Activated CD4-positive, alpha-beta memory T cell treated with anti-CD3 and anti-CD28 coated beads, Interleukin-2, amount 10 ng/mL, durations not matched to agents 7 days and 5 days (primary cell): ENCODE measurements at regions not wholly inside any gene's neighbourhood (a gene's known extent, or its start where the extent isn't known, plus 50 kb on each side); places are given as distances from the start of the nearest gene placed in this dataset.

Source experiments
- CTCF ChIA-PET: fragments of 350-600 bp; sonication (Branson Sonifier 250); formaldehyde crosslinking; loops from one replicate; lab custom pipeline; 2021; ENCODE audit warnings: antibody characterized with exemption, inconsistent platforms; lab: Charles Lee
- POLR2A ChIA-PET: fragments of 350-600 bp; sonication (Branson Sonifier 250); formaldehyde crosslinking; loops from one replicate; lab custom pipeline; 2021; ENCODE audit warnings: antibody characterized with exemption; lab: Charles Lee
- DNase-seq: peaks from one replicate; pipeline ENCODE4 v3.0.0-alpha.2; 2020
- H3K27ac Mint-ChIP-seq: one replicate; pipeline ENCODE4 v1.8.0; 2021; ENCODE audit warnings: mild to moderate bottlenecking, mixed read lengths
- H3K27me3 Mint-ChIP-seq: one replicate; pipeline ENCODE4 v1.8.0; 2021; ENCODE audit warnings: mixed read lengths
- H3K36me3 Mint-ChIP-seq: one replicate; pipeline ENCODE4 v1.8.0; 2021; ENCODE audit warnings: low read depth, mixed read lengths
- H3K4me1 Mint-ChIP-seq: one replicate; pipeline ENCODE4 v1.8.0; 2021; ENCODE audit warnings: mixed read lengths
- H3K4me3 Mint-ChIP-seq: one replicate; pipeline ENCODE4 v1.8.0; 2021; ENCODE audit warnings: mild to moderate bottlenecking, mixed read lengths
- H3K9me3 Mint-ChIP-seq: one replicate; pipeline ENCODE4 v1.8.0; 2021; ENCODE audit warnings: mixed read lengths

DNA sequence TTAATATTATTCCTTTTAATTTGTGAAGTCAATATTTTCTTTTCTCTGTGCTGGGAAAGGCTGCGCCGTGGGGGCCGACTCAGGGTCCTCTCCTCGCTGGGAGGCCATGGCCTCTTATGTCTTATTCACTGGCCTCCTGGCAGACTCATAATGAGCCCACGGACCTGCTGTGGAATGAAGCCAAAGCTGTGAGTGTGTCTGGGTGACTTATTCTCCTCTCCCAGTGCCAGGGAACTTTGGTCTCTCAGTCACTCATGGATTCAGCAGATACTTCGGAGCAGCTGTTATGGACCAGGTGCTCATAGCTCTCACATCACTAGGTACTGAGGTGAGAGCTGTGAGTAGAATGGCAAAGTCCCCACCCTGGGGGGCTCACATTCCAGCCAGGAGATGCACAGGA, 297.6 kb downstream of the CDH26 start:
- no peak overlapping the region for H3K4me3 Mint-ChIP-seq
- no peaks in the 10 kb centered on the region for H3K36me3 Mint-ChIP-seq
- no peak for DNase-seq
- no peak overlapping the region for H3K27ac Mint-ChIP-seq
- CTCF ChIA-PET = interaction anchor here (0.6 kb wide), 1 partner anchor 290 kb away, joined by 3 read pairs; no protein-coding TSS in a partner anchor
- POLR2A ChIA-PET = no interaction called here
- no peaks in the 10 kb centered on the region for H3K9me3 Mint-ChIP-seq
- H3K27me3 Mint-ChIP-seq = no peaks in the 10 kb centered on the region
- no peaks in the 10 kb centered on the region for H3K4me1 Mint-ChIP-seq

DNA sequence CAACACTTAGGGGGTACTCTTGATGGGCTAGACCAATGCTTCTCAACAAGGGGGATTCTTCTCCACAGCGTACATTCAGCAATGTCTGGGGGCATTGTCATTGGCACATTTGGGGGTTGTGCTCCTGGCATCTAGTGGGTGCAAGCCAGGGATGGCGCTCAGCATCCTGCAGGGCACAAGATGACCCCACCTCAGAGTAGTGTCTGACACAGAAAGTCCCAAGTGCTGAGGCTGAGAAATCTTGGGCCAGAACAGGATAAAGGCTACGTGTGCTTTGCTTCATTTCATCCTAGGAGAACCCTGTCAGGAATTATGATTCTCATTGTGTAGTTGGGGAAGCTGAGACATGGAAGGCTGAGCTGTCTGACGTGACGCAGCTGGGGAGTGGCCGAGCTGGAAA, 298.6 kb downstream of the CDH26 start:
- H3K4me3 Mint-ChIP-seq = no peak overlapping the region
- H3K4me1 Mint-ChIP-seq = no peaks in the 10 kb centered on the region
- POLR2A ChIA-PET = no interaction called here
- no peaks in the 10 kb centered on the region for H3K27me3 Mint-ChIP-seq
- DNase-seq = no peak
- H3K36me3 Mint-ChIP-seq = no peaks in the 10 kb centered on the region
- CTCF ChIA-PET = no interaction called here
- no peaks in the 10 kb centered on the region for H3K9me3 Mint-ChIP-seq
- H3K27ac Mint-ChIP-seq = no peak overlapping the region

DNA sequence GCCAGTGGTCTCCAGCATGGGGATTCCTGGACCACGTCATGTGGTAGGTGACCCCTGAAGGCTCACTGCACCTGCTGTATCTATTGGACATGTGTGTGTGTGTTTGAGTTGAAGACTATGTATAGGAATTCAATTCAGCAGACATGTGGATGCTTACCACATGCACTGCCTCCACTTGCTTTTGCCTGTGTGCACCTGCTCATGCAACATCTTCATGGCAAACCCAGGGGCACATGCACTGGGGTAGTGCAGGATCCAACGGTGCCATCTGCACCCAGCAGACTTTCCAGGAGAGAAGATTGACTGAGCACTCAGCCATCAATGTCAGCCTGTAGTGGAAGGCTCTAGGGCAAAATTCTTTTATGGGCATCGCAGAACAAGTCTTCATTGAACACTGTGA, 299.4 kb downstream of the CDH26 start:
- no peak overlapping the region for H3K27ac Mint-ChIP-seq

DNA sequence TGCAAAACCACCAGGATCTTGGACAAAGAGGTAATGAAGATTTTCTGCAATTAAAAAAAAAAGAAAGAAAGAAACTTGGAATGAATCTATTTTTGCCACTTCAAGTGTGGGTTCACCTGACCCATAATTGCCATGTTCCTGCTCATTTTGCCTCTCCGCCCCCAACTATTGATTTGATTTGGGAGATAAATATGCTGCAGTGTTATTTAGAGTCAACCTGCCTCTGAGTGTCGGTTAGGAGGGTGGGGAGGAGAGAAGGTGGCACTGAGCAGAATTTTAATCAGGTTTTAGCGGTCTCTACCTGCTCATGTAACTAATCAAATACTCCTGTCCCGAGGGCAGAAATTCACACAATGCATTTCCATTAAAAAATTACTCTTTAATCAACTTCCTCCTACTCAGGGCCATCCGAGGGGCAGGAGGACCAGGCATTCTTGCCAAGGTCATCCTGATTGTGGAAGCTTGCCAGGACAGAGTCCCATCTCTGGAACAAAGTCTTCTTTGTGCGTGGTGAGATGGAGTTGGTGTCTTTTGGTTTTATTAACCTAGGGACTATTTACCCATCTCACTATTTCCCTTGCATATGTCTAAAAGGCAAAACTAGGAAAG, 300.1 kb downstream of the CDH26 start:
- DNase-seq = no peak
- ChIA-PET CTCF (no interaction called here), POLR2A (no interaction called here)
- Mint-ChIP-seq H3K27ac (no peak overlapping the region), H3K36me3 (no peaks in the 10 kb centered on the region), H3K9me3 (no peaks in the 10 kb centered on the region), H3K4me3 (no peak overlapping the region), H3K27me3 (no peaks in the 10 kb centered on the region), H3K4me1 (no peaks in the 10 kb centered on the region)

More for the DNA sequence above, 299.4 kb downstream of the CDH26 start:
- no peak for DNase-seq
- CTCF ChIA-PET = no interaction called here
- no peak overlapping the region for H3K4me3 Mint-ChIP-seq
- no peaks in the 10 kb centered on the region for H3K4me1 Mint-ChIP-seq
- POLR2A ChIA-PET = no interaction called here
- H3K27me3 Mint-ChIP-seq = no peaks in the 10 kb centered on the region
- H3K36me3 Mint-ChIP-seq = no peaks in the 10 kb centered on the region
- no peaks in the 10 kb centered on the region for H3K9me3 Mint-ChIP-seq

DNA sequence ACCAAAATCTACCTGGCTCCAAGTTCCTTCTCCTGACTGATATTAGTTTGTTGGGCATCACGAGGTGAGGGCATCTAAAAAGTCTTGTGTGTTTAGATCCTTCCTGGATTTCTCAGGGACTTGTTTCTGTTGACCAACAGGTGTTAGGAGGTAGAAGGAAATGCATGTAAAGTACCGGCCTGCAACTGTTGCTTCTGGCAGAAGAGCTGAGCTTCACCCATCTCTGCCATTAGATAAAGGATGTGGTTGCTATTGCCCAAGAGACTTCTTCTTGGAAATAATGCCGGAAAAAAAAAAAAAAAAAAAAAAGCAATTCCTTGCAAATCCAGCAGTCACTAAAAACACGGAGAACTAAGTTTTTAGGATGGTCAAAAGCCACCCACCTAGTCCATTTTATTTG, 303.1 kb downstream of the CDH26 start:
- CTCF ChIA-PET = interaction anchor here (1.3 to 5.2 kb wide), 2 partner anchors 8 to 204 kb away, joined by 3 to 29 read pairs; no protein-coding TSS in a partner anchor
- H3K27ac Mint-ChIP-seq = no peak overlapping the region
- H3K9me3 Mint-ChIP-seq = no peaks in the 10 kb centered on the region
- H3K4me1 Mint-ChIP-seq = peaks cover 9% of the 10 kb centered on the region
- H3K27me3 Mint-ChIP-seq = peaks cover 4% of the 10 kb centered on the region
- H3K4me3 Mint-ChIP-seq = no peak overlapping the region
- DNase-seq = no peak
- no peaks in the 10 kb centered on the region for H3K36me3 Mint-ChIP-seq
- POLR2A ChIA-PET = no interaction called here

DNA sequence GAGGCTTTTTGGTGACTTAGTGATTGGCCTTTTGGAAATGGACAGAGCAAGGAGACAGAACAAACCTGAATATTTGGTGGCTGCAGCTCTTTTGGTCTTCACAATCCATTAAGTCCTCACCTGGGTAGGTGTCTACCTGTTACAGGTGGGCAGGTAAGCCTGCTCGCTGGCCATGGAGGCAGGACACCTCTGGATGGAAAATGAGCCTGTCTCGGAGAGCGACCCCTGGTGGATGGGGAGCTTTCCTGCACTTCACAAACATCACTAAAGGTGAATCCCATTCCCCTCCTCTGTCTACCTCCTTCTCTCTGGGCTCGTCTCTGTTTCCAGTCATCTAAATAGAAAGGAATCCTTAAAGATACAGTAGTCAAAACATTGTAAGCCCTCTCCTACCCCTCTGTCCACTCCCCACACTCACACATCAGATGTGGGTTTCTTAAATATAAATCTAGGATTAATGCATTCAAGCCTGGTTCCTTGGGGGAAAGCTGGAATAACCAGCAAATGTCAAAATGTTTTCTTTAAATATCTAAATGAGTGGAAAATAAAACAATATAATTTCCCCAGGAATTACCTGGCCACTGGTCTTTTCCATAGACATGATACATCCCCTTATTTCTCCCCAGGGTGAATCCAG, 304.9 kb downstream of the CDH26 start:
- H3K4me3 Mint-ChIP-seq = no peak overlapping the region
- ChIA-PET POLR2A (no interaction called here), CTCF (interaction anchor here (0.7 to 5.2 kb wide), 15 partner anchors 10 to 314 kb away, joined by 3 to 29 read pairs (median 3); no protein-coding TSS in a partner anchor)
- H3K36me3 Mint-ChIP-seq = no peaks in the 10 kb centered on the region
- H3K27ac Mint-ChIP-seq = no peak overlapping the region
- peak; percentile 63 for DNase-seq
- peaks cover 9% of the 10 kb centered on the region for H3K4me1 Mint-ChIP-seq
- no peaks in the 10 kb centered on the region for H3K9me3 Mint-ChIP-seq
- peaks cover 4% of the 10 kb centered on the region for H3K27me3 Mint-ChIP-seq

DNA sequence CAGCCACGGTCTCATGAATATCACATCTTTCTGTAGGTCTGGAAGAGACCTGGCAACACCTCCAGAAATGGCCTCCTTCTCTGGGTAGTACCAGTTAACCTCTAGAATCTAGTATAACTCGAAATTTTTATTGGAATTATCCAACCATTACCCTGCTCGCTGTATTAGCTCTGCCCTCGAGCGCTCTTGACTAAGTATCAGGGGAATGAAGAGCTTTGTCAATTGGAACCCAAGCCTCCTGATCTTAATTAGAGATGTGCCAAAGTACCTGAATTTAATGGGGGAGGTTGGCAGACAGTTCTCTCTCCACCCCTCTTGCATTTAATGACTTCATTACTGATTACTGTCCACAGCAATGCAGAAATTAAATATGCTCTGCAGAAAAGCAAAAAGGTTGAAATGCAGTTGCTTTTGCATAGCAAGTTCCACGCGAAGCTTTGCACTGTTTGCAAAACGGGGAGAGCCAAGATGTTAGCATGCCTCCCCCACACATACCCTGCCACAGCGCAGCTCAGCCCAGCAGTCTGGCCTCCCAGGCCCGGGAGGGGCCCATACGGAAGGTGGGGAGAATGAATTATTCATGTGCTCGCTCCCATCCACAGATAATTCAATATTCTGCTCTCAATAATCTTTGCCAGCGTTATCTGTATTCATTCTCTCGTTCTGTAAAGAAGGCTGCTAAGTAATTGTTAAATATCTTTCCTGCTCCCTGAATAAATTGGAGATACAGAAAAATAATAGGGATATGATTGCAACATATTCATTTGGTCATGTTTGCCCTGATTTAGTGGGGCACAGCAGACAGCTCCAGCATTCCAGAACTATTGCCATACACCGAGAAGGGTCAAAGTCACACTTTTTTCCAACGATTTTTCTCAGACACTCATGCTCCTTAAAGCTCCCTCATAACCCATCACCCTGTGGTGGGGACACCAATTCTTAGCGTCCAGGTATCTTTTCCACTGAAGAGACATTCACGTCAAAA, 305.8 kb downstream of the CDH26 start:
- no peak overlapping the region for H3K4me3 Mint-ChIP-seq
- peaks cover 3% of the 10 kb centered on the region for H3K9me3 Mint-ChIP-seq
- H3K36me3 Mint-ChIP-seq = no peaks in the 10 kb centered on the region
- peaks cover 4% of the 10 kb centered on the region for H3K27me3 Mint-ChIP-seq
- no peak for DNase-seq
- H3K27ac Mint-ChIP-seq = no peak overlapping the region
- peaks cover 9% of the 10 kb centered on the region for H3K4me1 Mint-ChIP-seq
- ChIA-PET POLR2A (no interaction called here), CTCF (interaction anchor here (0.6 to 5.2 kb wide), 10 partner anchors 9 to 470 kb away, joined by 3 to 29 read pairs (median 4); no protein-coding TSS in a partner anchor)

DNA sequence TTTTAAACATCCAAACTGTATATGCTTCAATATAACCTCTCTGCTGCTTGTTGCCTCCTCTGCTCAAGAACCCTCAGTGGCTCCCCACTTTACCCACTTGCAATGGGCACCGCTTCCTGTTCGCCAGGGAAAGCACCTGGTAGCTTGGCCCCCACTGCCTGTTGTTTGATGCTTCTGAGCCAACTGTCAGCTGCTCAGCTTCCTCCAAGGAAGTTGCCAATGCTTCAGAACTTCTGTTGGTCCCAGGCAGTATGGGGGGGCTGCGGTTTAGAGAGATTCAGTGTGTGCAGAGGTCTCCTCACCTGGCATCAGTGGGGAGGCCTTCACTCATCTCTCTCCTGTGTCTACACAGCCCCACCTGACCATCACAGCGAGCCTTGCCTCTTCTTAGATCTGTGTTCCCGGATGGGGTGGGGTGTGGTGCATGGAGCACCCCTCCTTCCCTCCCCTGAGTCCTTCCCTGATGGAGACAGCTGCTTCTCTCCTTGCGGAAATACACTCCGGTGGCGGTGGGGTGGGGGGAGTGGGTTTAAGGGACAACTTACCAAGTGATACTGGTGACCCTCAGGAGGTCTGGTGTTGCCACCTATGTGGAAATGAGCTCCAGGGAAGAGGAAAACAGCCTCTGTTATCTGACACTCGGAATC, 308.1 kb downstream of the CDH26 start:
- no peak for DNase-seq
- CTCF ChIA-PET = interaction anchor here (0.9 kb wide), 1 partner anchor 208 kb away, joined by 3 read pairs; no protein-coding TSS in a partner anchor
- POLR2A ChIA-PET = no interaction called here
- H3K36me3 Mint-ChIP-seq = no peaks in the 10 kb centered on the region
- peaks cover 9% of the 10 kb centered on the region for H3K4me1 Mint-ChIP-seq
- no peak overlapping the region for H3K27ac Mint-ChIP-seq
- peaks cover 4% of the 10 kb centered on the region for H3K27me3 Mint-ChIP-seq
- peaks cover 3% of the 10 kb centered on the region for H3K9me3 Mint-ChIP-seq
- no peak overlapping the region for H3K4me3 Mint-ChIP-seq

DNA sequence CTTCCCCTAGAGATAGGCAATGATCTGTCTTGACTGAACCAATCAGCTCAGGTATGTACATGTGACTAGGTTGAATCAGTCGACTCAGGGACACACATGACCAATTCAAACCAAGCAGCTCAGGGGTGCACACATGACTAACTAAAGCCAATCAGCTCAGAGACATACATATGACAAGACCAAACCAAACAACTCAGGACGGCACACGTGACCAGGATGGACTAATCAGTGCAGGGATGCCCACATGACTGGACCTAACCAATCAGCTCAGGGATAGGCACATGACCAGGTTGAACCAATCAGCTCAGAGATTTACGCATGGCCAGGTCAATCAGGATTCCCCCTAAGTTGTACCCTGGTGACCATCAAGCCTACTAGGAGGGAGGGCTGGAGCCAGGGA, 310.3 kb downstream of the CDH26 start:
- no peak for DNase-seq
- Mint-ChIP-seq H3K4me3 (no peak overlapping the region), H3K36me3 (no peaks in the 10 kb centered on the region), H3K9me3 (peaks cover 3% of the 10 kb centered on the region), H3K27ac (no peak overlapping the region), H3K4me1 (peaks cover 20% of the 10 kb centered on the region), H3K27me3 (peaks cover 4% of the 10 kb centered on the region)
- ChIA-PET POLR2A (no interaction called here), CTCF (no interaction called here)

DNA sequence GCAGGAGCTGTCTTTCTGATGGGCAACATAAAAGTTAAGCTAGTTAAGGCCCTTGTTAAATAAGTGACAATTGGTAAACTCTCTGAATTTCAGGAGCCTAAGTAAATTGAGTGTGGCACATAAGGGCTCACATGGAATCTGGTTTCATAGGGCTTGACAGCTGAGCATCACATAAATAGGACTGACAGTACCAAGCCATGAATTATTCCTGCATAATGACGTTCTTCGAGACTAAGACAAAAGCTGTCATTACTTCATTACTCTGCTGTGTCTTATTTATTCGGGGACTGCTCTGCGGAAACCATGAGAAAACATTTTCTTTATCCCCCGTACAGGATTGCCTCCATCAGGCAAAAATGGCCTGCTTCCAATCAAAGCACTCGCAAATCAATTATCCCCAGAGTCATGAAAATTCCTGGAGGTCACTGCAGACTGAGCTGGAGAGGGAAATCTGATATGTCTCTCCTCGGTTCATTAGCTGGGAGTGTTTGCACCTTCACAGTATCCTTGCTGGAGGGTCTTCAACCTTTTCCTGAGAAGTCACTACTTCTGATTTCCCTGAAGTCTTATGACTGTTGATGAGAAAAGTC, 311.4 kb downstream of the CDH26 start:
- H3K4me1 Mint-ChIP-seq = peaks cover 24% of the 10 kb centered on the region
- H3K4me3 Mint-ChIP-seq = no peak overlapping the region
- no peaks in the 10 kb centered on the region for H3K36me3 Mint-ChIP-seq
- ChIA-PET POLR2A (no interaction called here), CTCF (no interaction called here)
- H3K27ac Mint-ChIP-seq = no peak overlapping the region
- H3K27me3 Mint-ChIP-seq = no peaks in the 10 kb centered on the region
- DNase-seq = no peak
- H3K9me3 Mint-ChIP-seq = peaks cover 3% of the 10 kb centered on the region

DNA sequence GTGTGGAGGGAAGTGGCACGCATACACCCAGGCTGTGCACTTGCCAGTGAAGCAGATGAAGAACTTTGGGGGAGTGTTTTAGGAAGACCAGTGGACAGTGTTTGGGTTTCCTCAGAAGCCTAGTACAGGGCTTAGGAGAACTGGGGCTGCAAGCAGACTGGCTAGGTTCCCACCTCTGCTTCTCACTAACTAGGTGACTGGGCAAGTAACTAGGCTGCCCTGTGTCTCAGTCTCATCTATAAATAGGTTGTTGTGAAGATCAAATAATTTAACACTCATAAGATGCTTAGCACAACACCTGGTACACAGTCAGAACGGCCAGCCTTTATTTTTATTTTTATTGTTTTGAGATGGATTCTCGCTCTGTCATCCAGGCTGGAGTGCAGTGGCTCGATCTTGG, 312.1 kb downstream of the CDH26 start:
- ChIA-PET POLR2A (no interaction called here), CTCF (no interaction called here)
- H3K27ac Mint-ChIP-seq = no peak overlapping the region
- H3K27me3 Mint-ChIP-seq = no peaks in the 10 kb centered on the region
- H3K4me1 Mint-ChIP-seq = peaks cover 24% of the 10 kb centered on the region
- H3K9me3 Mint-ChIP-seq = peaks cover 3% of the 10 kb centered on the region
- no peak for DNase-seq
- no peak overlapping the region for H3K4me3 Mint-ChIP-seq
- H3K36me3 Mint-ChIP-seq = no peaks in the 10 kb centered on the region

DNA sequence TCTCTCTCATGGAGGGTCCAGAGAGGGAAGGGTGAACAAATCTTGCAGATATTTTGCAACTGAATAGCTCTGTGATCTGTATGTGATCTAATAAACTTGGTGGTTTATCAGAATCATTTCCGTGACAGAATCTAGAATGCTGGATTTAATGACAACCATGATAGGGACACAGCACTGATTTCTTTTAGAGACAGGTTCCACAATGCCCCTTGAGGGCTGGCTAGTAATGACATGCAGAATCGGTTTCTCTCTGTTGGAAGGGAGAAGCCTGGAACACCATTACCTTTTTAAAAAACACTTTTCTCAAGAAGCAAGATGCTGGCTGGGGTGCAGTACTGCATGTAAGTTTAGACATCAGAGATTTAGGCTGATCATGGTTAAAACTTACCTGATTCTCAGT, 313.4 kb downstream of the CDH26 start:
- H3K4me1 Mint-ChIP-seq = peaks cover 15% of the 10 kb centered on the region
- no peak for DNase-seq
- H3K4me3 Mint-ChIP-seq = no peak overlapping the region
- CTCF ChIA-PET = no interaction called here
- no peaks in the 10 kb centered on the region for H3K27me3 Mint-ChIP-seq
- no peak overlapping the region for H3K27ac Mint-ChIP-seq
- H3K36me3 Mint-ChIP-seq = no peaks in the 10 kb centered on the region
- POLR2A ChIA-PET = no interaction called here
- H3K9me3 Mint-ChIP-seq = peaks cover 3% of the 10 kb centered on the region
